MCF 10A (cell line): ENCODE measurements at regions not wholly inside any gene's neighbourhood (a gene's known extent, or its start where the extent isn't known, plus 50 kb on each side); places are given as distances from the start of the nearest gene placed in this dataset.

Experiments used
- BruUV-seq: library from RNA; stranded (reverse); fragments of 400-500 nt; replicated peaks from 2 replicates; lab custom pipeline; 2021; lab: Mats Ljungman, UMichigan
- CTCF ChIA-PET: fragments of 300-600 bp; sonication (Branson Sonifier 250); formaldehyde crosslinking; extraction: SDS; loops from one replicate; lab custom pipeline; 2021; ENCODE audit warnings: antibody characterized with exemption, inconsistent platforms; lab: Yijun Ruan, JAX
- POLR2A ChIA-PET: fragments of 300-600, 350-650 bp; sonication (Branson Sonifier 250); formaldehyde crosslinking; extraction: SDS; loops from one replicate; lab custom pipeline; 2020; ENCODE audit warnings: antibody characterized with exemption, inconsistent platforms; lab: Yijun Ruan, JAX
- DNase-seq: peaks from one replicate; pipeline ENCODE4 v3.0.0-alpha.2; 2018; ENCODE audit not compliant: unreplicated experiment
- H3K27ac Mint-ChIP-seq: one replicate; pipeline ENCODE4 v1.8.0; 2022; ENCODE audit warnings: mild to moderate bottlenecking, low read depth, mixed read lengths; ENCODE audit not compliant: unreplicated experiment
- H3K27me3 Mint-ChIP-seq: one replicate; pipeline ENCODE4 v1.8.0; 2022; ENCODE audit warnings: mixed read lengths; ENCODE audit not compliant: insufficient read depth, unreplicated experiment
- H3K36me3 Mint-ChIP-seq: one replicate; pipeline ENCODE4 v1.8.0; 2022; ENCODE audit warnings: mild to moderate bottlenecking, moderate library complexity, mixed read lengths; ENCODE audit not compliant: insufficient read depth, unreplicated experiment
- H3K4me1 Mint-ChIP-seq: one replicate; pipeline ENCODE4 v1.8.0; 2022; ENCODE audit warnings: mixed read lengths; ENCODE audit not compliant: insufficient read depth, unreplicated experiment
- H3K4me3 Mint-ChIP-seq: one replicate; pipeline ENCODE4 v1.8.0; 2022; ENCODE audit warnings: mild to moderate bottlenecking, moderate library complexity, mixed read lengths; ENCODE audit not compliant: unreplicated experiment
- H3K9me3 Mint-ChIP-seq: one replicate; pipeline ENCODE4 v1.8.0; 2022; ENCODE audit warnings: mixed read lengths; ENCODE audit not compliant: unreplicated experiment
- intact Hi-C: fragments of 100-400 bp; cut with micrococcal nuclease; formaldehyde crosslinking; loops from 2 replicates; pipeline ENCODE4 v1.14.1; 2022
- TF ChIP-seq, protein P1 (sequence below): fragments of 200-600 bp; IDR thresholded peaks from one replicate; pipeline ENCODE4 v1.8.0; 2022; ENCODE audit warnings: antibody characterized with exemption, mild to moderate bottlenecking; ENCODE audit not compliant: unreplicated experiment

DNA sequence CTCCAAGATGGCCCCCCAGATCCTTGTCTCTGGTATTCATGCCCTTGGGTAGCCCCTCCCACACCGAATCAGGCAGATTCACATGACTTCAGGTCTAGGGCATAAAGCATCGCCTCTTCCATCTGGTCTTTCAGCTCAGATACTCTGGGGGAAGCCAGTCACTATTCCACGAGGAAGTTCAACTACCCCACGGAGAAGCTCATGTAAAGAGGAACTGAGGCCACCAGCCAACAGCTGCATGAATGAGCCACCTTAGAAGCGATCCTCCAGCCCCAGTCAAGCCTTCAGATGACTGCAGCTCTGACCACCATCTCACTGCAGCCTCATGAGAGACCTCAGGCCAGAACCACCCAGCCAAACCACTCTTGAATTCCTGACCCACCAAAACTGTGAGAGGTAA, 54.1 kb downstream of the SOCS3 start:
- Mint-ChIP-seq H3K4me3 (no peak overlapping the region), H3K27me3 (no peaks in the 10 kb centered on the region), H3K4me1 (peaks cover 11% of the 10 kb centered on the region), H3K36me3 (no peaks in the 10 kb centered on the region), H3K27ac (no peak overlapping the region), H3K9me3 (no peaks in the 10 kb centered on the region)
- no peak for DNase-seq
- intact Hi-C loops: no loop called here
- BruUV-seq: no TSS peak
- ChIA-PET POLR2A (no interaction called here), CTCF (no interaction called here)
- TF ChIP-seq, protein P1, sequence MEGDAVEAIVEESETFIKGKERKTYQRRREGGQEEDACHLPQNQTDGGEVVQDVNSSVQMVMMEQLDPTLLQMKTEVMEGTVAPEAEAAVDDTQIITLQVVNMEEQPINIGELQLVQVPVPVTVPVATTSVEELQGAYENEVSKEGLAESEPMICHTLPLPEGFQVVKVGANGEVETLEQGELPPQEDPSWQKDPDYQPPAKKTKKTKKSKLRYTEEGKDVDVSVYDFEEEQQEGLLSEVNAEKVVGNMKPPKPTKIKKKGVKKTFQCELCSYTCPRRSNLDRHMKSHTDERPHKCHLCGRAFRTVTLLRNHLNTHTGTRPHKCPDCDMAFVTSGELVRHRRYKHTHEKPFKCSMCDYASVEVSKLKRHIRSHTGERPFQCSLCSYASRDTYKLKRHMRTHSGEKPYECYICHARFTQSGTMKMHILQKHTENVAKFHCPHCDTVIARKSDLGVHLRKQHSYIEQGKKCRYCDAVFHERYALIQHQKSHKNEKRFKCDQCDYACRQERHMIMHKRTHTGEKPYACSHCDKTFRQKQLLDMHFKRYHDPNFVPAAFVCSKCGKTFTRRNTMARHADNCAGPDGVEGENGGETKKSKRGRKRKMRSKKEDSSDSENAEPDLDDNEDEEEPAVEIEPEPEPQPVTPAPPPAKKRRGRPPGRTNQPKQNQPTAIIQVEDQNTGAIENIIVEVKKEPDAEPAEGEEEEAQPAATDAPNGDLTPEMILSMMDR: no peak

DNA sequence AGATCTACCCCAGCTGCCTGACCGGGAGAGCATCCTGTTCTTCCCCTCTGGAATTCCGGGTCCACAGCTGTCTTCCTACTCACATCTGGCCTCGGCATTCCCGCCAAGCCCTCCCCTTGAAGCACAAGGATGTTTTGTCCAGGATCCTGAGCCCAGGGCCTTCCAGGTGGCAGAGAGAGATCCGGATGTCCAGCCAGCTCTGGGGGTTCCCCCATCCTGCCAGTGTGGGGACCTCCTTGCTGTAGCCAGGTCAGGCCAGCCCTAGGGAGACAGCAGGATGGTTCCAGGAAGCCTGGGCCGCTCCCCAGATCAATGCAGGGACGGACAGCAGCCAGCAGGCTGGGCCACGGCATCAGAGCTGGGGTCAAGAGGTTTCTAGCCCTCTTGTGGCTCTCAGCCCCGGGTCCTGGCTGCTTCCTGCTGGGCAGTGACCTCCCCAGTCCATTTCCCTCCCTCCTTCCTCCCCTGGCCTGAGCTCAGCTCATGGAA, 55.3 kb downstream of the SOCS3 start:
- TF ChIP-seq, protein P1: no peak
- POLR2A ChIA-PET: no interaction called here
- no peaks in the 10 kb centered on the region for H3K36me3 Mint-ChIP-seq
- H3K4me1 Mint-ChIP-seq: peaks cover 14% of the 10 kb centered on the region
- CTCF ChIA-PET: interaction anchor here (0.6 to 0.8 kb wide), 3 partner anchors 14 to 23 kb away, joined by 3 read pairs; no protein-coding TSS in a partner anchor
- H3K27me3 Mint-ChIP-seq: no peaks in the 10 kb centered on the region
- intact Hi-C loops: no loop called here
- H3K9me3 Mint-ChIP-seq: no peaks in the 10 kb centered on the region
- H3K4me3 Mint-ChIP-seq: no peak overlapping the region
- no peak overlapping the region for H3K27ac Mint-ChIP-seq
- no TSS peak for BruUV-seq
- DNase-seq: no peak

- intact Hi-C loops: no loop called here
- Mint-ChIP-seq H3K36me3 (no peaks in the 10 kb centered on the region), H3K27ac (no peak overlapping the region), H3K9me3 (no peaks in the 10 kb centered on the region), H3K27me3 (no peaks in the 10 kb centered on the region), H3K4me3 (no peak overlapping the region), H3K4me1 (peaks cover 8% of the 10 kb centered on the region)
- TF ChIP-seq, protein P1: no peak
- CTCF ChIA-PET: interaction anchor here (0.7 kb wide), 1 partner anchor 12 kb away, joined by 3 read pairs; no protein-coding TSS in a partner anchor
- POLR2A ChIA-PET: no interaction called here
- no TSS peak for BruUV-seq
- no peak for DNase-seq
Measured at GRCh38 chr17:78302478-78302877, 57.4 kb downstream of the SOCS3 start.

- intact Hi-C loops: no loop called here
- BruUV-seq: no TSS peak
- no peaks in the 10 kb centered on the region for H3K27me3 Mint-ChIP-seq
- TF ChIP-seq, protein P1: no peak
- H3K4me1 Mint-ChIP-seq: peaks cover 8% of the 10 kb centered on the region
- H3K9me3 Mint-ChIP-seq: no peaks in the 10 kb centered on the region
- H3K36me3 Mint-ChIP-seq: no peaks in the 10 kb centered on the region
- ChIA-PET CTCF (interaction anchor here (0.8 kb wide), 1 partner anchor 13 kb away, joined by 3 read pairs; no protein-coding TSS in a partner anchor), POLR2A (no interaction called here)
- H3K27ac Mint-ChIP-seq: no peak overlapping the region
- no peak overlapping the region for H3K4me3 Mint-ChIP-seq
- DNase-seq: no peak
Measured at GRCh38 chr17:78301821-78302213, 58.1 kb downstream of the SOCS3 start.
